HG03521 (cell line): ENCODE measurements at regions not wholly inside any gene's neighbourhood (a gene's known extent, or its start where the extent isn't known, plus 50 kb on each side); places are given as distances from the start of the nearest gene placed in this dataset.
"Not testable (repeated sequence)": the region's sequence is repeated elsewhere in the genome, so short reads cannot be mapped to it uniquely, and the experiment has no call there.

Experiments
- ATAC-seq: cut with Tn5 transposase; IDR thresholded peaks from one replicate; pipeline ENCODE4 v1.9.1; 2021; ENCODE audit warnings: mild to moderate bottlenecking, moderate library complexity; ENCODE audit not compliant: unreplicated experiment

GRCh38 chr15:20473465-20473864 is 68.1 kb downstream of the GOLGA6L6 start:
- ATAC-seq = not testable (repeated sequence)

GRCh38 chr15:20472983-20473382 is 68.6 kb downstream of the GOLGA6L6 start:
- not testable (repeated sequence) for ATAC-seq

GRCh38 chr15:20470810-20471209 is 70.8 kb downstream of the GOLGA6L6 start:
- ATAC-seq = not testable (repeated sequence)

- not testable (repeated sequence) for ATAC-seq
Measured at GRCh38 chr15:20441138-20441537, 100.5 kb downstream of the GOLGA6L6 start.

GRCh38 chr15:20440390-20440789 is 101.2 kb downstream of the GOLGA6L6 start:
- ATAC-seq = not testable (repeated sequence)

- ATAC-seq = not testable (repeated sequence)
Measured at GRCh38 chr15:20439111-20439510, 102.5 kb downstream of the GOLGA6L6 start.

GRCh38 chr15:20438255-20438654 is 103.3 kb downstream of the GOLGA6L6 start:
- not testable (repeated sequence) for ATAC-seq

GRCh38 chr15:20433468-20433867 is 108.1 kb downstream of the GOLGA6L6 start:
- not testable (repeated sequence) for ATAC-seq

- not testable (repeated sequence) for ATAC-seq
Measured at GRCh38 chr15:20430495-20430894, 111.1 kb downstream of the GOLGA6L6 start.

- not testable (repeated sequence) for ATAC-seq
Measured at GRCh38 chr15:20420710-20421109, 120.9 kb downstream of the GOLGA6L6 start.

GRCh38 chr15:20416618-20417017 is 125.0 kb downstream of the GOLGA6L6 start:
- ATAC-seq = not testable (repeated sequence)

GRCh38 chr15:20409667-20410198 is 131.9 kb downstream of the GOLGA6L6 start:
- not testable (repeated sequence) for ATAC-seq

GRCh38 chr15:20409247-20409646 is 132.4 kb downstream of the GOLGA6L6 start:
- no peak for ATAC-seq

GRCh38 chr15:20407553-20407952 is 134.0 kb downstream of the GOLGA6L6 start:
- ATAC-seq = no peak

- not testable (repeated sequence) for ATAC-seq
Measured at GRCh38 chr15:20404571-20404970, 137.0 kb downstream of the GOLGA6L6 start.

GRCh38 chr15:20402586-20402985 is 139.0 kb downstream of the GOLGA6L6 start:
- ATAC-seq = not testable (repeated sequence)

- not testable (repeated sequence) for ATAC-seq
Measured at GRCh38 chr15:20401058-20401457, 140.5 kb downstream of the GOLGA6L6 start.

- not testable (repeated sequence) for ATAC-seq
Measured at GRCh38 chr15:20398680-20399079, 142.9 kb downstream of the GOLGA6L6 start.

- ATAC-seq = not testable (repeated sequence)
Measured at GRCh38 chr15:20388161-20388560, 153.4 kb downstream of the GOLGA6L6 start.

GRCh38 chr15:20386198-20386597 is 155.4 kb downstream of the GOLGA6L6 start:
- no peak for ATAC-seq

- ATAC-seq = not testable (repeated sequence)
Measured at GRCh38 chr15:20380199-20380598, 161.4 kb downstream of the GOLGA6L6 start.

GRCh38 chr15:20376872-20377271 is 164.7 kb downstream of the GOLGA6L6 start:
- no peak for ATAC-seq

- ATAC-seq = not testable (repeated sequence)
Measured at GRCh38 chr15:20372416-20372815, 169.2 kb downstream of the GOLGA6L6 start.
